ENCODE measurements at regions not wholly inside any gene's neighbourhood (a gene's known extent, or its start where the extent isn't known, plus 50 kb on each side); places are given as distances from the start of the nearest gene placed in this dataset.

GRCh38 chr4:182022909-182023308 lies 220.3 kb upstream of the TENM3 start:
- dilution Hi-C loops (cut with HindIII; ENCODE audit: low sequenced_read_pairs, unreplicated experiment) (no loop called here), intact Hi-C loops (cut with micrococcal nuclease) (no loop called here), in situ Hi-C loops (cut with MboI; ENCODE audit: low sequenced_read_pairs) (no loop called here)
- TF ChIP-seq USF2 (IDR thresholded peaks at IDR 0.05; ENCODE audit: low read depth, low read length) (no peak), CTCF (conservative IDR thresholded peaks at IDR 0.05; ENCODE audit: low read depth, low read length) (no peak), RFX5 (IDR thresholded peaks at IDR 0.05; ENCODE audit: low read depth, low read length) (no peak), MXI1 (IDR thresholded peaks at IDR 0.05; ENCODE audit: borderline replicate concordance, low read depth, low read length) (no peak), POLR2A (IDR thresholded peaks at IDR 0.05; ENCODE audit: low read depth, low read length) (no peak), MAFK (IDR thresholded peaks at IDR 0.05; ENCODE audit: low read depth, low read length) (no peak), SMC3 (IDR thresholded peaks at IDR 0.05; ENCODE audit: low read depth, low read length) (no peak), RCOR1 (IDR thresholded peaks at IDR 0.05; ENCODE audit: insufficient replicate concordance, low read length) (no peak), RAD21 (IDR thresholded peaks at IDR 0.05; ENCODE audit: low read length) (no peak), MAZ (IDR thresholded peaks at IDR 0.05; ENCODE audit: borderline replicate concordance, low read depth, low read length) (no peak), ELK1 (IDR thresholded peaks at IDR 0.05; ENCODE audit: borderline replicate concordance, low read depth, low read length) (no peak), BHLHE40 (IDR thresholded peaks at IDR 0.05; ENCODE audit: low read depth, low read length) (no peak), NFE2L2 (IDR thresholded peaks at IDR 0.05; ENCODE audit: low read depth, low read length) (no peak), FOS (IDR thresholded peaks at IDR 0.05; ENCODE audit: low read depth, low read length) (no peak), CEBPB (IDR thresholded peaks at IDR 0.05; ENCODE audit: low read depth, low read length) (no peak), CHD1 (IDR thresholded peaks at IDR 0.05; ENCODE audit: low read depth, low read length) (no peak)
- H2AK9ac ChIP-seq (replicated peaks; ENCODE audit: low read depth, low read length, poor library complexity) = no peak overlapping the region
- H3K18ac ChIP-seq (ENCODE audit: low read depth, low read length) = no peak overlapping the region
- H3K9ac ChIP-seq (ENCODE audit: low read depth, low read length) = no peak overlapping the region
- H2BK15ac ChIP-seq (ENCODE audit: low read depth, low read length) = no peak overlapping the region
- H2AK5ac ChIP-seq (ENCODE audit: low read depth, low read length) = no peak overlapping the region
- H4K20me1 ChIP-seq (ENCODE audit: insufficient read depth, low read length) = no peaks in the 10 kb centered on the region
- H3K9me3 ChIP-seq (ENCODE audit: control insufficient read depth, insufficient read depth, low read length) = no peaks in the 10 kb centered on the region
- 100% methylated on average over 1 of the region's 5 CpGs; no CpG with 5 or more reads in 1 of the 2 experiments for WGBS, 2 experiments (ENCODE audit: extremely low coverage in 2 of 2, insufficient read length in 1 of 2)
- H3K79me1 ChIP-seq (ENCODE audit: low read depth in 1 of 2, low read length in 2 of 2) = no peaks in the 10 kb centered on the region
- no peaks in the 10 kb centered on the region for H3K27me3 ChIP-seq (ENCODE audit: control insufficient read depth, insufficient read depth, low read length)
- H3K14ac ChIP-seq (replicated peaks; ENCODE audit: low read depth, low read length) = no peak overlapping the region
- no peak overlapping the region for H2AFZ ChIP-seq (replicated peaks; ENCODE audit: low read length, poor library complexity)
- peak; percentile 2 for DNase-seq
- no peak overlapping the region for H3K4me2 ChIP-seq (ENCODE audit: low read depth, low read length)
- no peaks in the 10 kb centered on the region for H3K36me3 ChIP-seq (ENCODE audit: control insufficient read depth, insufficient read depth, low read length)
- no peak overlapping the region for H2BK120ac ChIP-seq (ENCODE audit: low read depth, low read length)
- H3K4me3 ChIP-seq (ENCODE audit: insufficient read depth, low read depth, low read length) = no peak overlapping the region
- no peak overlapping the region for H2BK5ac ChIP-seq (ENCODE audit: low read depth, low read length, poor library complexity, severe bottlenecking)
- H4K91ac ChIP-seq (ENCODE audit: insufficient read depth, low read depth, low read length) = no peak overlapping the region
- no peak overlapping the region for H4K5ac ChIP-seq (ENCODE audit: low read depth, low read length)
- no peak; the same call in 1 of the 2 replicates for ATAC-seq (ENCODE audit: low read depth)
- no TSS peak for BruUV-seq (replicated peaks)
- no peak overlapping the region for H3K27ac ChIP-seq (ENCODE audit: insufficient read depth, low read length)
- H3K56ac ChIP-seq (ENCODE audit: extremely low read depth, insufficient read depth, low read length) = no peak overlapping the region
- H3K23ac ChIP-seq (ENCODE audit: low read depth, low read length) = no peak overlapping the region
- H4K8ac ChIP-seq (ENCODE audit: low read depth in 2 of 2, low read length in 2 of 2) = no peak overlapping the region
- ChIA-PET CTCF (interaction anchor here (0.6 to 1.0 kb wide), 2 partner anchors 12 to 25 kb away, joined by 3 to 4 read pairs; no protein-coding TSS in a partner anchor), POLR2A (ENCODE audit: unreplicated experiment) (no interaction called here)
- no peak overlapping the region for H2BK20ac ChIP-seq (ENCODE audit: low read depth, low read length)
- no peak overlapping the region for H3K4ac ChIP-seq (ENCODE audit: low read depth, low read length)
- H3K4me1 ChIP-seq (ENCODE audit: control insufficient read depth, insufficient read depth, low read length) = peaks cover 2% of the 10 kb centered on the region; the same call in 1 of the 2 replicates
- H3K9me1 ChIP-seq (ENCODE audit: insufficient read depth, low read length) = no peaks in the 10 kb centered on the region

Measured in IMR-90 (cell line).